GM18520 (cell line): ENCODE measurements at regions not wholly inside any gene's neighbourhood (a gene's known extent, or its start where the extent isn't known, plus 50 kb on each side); places are given as distances from the start of the nearest gene placed in this dataset.

Experiments
- ATAC-seq: cut with Tn5 transposase; IDR thresholded peaks from one replicate; pipeline ENCODE4 v1.9.1; 2021; ENCODE audit not compliant: unreplicated experiment

DNA sequence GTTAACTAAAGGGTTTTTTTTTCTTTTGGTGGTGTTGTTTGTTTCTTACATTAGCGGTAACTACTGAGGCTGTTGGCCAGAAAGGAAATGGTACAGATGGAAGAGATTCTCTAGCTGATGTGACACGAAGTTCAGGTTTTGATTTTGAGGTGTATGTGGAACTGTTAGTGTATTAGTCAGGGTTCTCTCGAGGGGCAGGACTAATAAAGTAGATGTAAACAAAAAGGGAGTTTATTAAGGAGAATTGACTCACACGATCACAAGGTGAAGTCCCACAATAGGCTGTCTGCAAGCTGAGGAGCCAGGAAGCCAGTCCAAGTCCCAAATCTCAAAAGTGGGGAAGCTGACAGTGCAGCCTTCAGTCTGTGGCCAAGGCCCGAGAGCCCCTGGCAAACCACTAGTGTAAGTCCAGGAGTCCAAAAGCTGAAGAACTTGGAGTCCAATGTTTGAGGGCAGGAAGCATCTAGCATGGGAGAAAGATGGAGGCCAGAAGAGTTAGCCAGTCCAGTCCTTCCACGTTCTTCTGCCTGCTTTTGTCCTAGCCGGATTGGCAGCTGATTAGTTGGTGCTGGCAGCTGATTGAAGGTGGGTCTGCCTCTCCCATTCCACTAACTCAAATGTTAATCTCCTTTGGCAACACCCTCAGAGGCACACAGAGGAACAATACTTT is 577.6 kb downstream of the EFNB2 start:
- ATAC-seq: no peak

DNA sequence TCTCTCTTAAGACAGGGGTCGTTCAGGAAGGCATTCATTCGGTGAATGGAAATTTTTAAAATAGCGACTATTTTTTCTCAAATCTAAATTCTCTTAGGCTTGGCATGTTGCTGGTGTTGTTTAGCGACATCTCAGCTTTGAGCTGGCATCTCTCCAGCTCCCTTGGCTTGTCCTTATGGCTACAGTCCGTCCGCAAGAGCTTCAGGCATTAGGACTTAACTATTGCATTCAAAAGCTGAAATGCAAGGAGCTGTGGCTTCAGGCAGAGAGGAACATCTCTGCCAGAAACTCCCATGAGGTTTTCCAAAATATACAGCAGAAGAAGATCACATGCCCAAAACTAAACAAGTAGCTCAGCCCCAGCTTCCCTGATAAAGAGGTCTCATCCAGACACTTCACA is 578.5 kb downstream of the EFNB2 start:
- no peak for ATAC-seq

DNA sequence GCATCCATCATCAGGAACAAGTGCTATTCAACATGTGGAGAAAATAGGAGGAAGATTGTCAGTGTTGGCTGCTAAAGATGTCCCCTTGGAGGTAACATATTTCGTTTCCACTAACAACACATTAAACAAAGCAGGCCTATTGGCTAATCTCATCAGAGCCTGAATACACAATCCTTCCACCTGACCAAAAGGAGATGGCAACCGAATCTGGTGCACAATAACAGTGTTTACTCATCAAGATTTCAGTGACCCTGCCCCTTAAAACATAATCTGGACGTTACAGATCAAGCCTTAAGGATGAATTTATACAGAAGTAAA is 582.5 kb downstream of the EFNB2 start:
- no peak for ATAC-seq

DNA sequence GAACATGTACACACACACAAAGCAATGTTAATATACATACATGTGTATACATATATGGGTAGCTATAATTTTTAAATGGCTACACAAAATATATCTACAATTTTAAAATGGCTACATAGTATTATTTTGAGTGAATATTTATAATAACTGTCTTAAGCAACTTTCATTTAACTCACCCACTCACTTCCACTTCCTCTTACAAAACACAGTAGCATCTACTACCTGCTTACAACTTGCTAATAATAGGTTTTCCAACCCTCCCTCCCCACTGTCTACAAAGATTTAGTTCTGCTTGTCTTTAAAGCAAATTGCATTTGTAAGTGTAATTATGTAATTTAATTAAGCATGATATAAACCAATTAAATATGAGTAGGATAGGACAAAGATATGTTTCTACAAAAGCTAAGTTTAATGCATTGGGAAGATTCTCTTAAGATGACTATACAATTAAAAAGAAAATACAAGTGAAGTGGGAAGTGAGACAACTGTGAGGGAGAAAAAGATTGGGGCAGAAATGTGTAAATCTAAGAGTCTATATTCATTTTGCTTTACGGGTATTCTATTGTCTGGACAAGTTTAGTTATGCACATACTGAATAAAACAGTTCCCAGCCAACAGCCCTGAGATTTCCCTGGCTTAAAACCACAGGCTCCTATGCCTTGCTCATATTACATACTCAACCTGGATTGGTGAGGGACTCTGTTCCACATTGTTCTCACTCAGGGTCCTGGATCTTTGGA is 583.1 kb downstream of the EFNB2 start:
- no peak for ATAC-seq

DNA sequence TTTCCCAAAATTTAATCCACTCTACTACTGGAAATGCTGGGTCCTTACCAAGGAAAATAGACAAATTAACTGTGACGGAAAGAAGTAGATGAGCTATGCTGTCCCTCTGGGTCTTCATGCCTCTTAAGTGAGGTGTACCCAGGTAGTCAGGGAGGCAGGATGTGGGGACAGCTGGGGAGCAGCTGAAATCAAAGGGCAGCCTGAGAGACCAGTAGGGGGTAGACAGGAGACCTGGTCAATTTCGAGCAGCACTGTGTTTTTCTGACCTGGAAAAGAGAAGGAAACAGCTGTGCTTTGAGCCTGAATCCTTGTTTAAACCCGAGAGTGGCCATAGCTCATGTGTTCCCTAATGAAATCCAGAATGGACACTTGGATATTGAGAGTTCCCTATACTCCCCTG is 587.3 kb downstream of the EFNB2 start:
- no peak for ATAC-seq

DNA sequence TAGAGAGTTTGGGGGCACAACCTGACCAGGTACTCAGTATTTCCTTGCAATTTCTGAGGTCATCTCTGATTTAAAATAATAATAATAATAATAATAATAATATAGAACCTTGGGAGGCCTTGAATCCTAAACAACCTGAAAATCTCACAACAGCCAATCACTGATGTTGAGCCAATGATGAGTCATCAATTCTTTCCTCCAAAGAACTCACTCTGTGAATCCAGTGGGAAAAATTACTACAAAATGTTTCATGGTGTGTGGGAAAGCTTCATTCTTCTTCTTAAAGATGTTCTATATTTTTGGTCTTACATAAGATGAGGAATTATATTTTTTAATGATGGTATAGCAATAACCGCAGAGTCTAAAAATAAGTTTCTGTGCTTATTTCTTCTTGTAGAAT is 594.6 kb downstream of the EFNB2 start:
- ATAC-seq: no peak

DNA sequence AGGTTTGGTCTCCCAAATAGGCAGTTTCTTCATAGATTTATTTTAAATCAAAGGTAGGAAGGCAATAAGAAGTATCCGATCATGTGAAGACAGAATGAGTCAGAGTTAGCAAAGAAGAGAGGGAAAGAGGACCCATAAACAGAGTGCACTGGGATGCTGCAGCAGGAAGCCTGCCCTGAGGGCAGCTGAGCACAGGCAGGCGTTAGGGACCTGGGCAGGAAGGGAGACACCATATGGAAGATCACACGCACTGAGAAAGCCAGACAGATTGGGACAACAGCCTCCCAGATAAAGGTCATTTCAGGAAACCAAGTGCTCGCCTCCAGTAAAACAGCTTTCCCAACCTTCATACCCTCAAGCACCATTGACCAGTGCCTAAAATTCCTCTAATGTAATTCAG is 598.0 kb downstream of the EFNB2 start:
- no peak for ATAC-seq

DNA sequence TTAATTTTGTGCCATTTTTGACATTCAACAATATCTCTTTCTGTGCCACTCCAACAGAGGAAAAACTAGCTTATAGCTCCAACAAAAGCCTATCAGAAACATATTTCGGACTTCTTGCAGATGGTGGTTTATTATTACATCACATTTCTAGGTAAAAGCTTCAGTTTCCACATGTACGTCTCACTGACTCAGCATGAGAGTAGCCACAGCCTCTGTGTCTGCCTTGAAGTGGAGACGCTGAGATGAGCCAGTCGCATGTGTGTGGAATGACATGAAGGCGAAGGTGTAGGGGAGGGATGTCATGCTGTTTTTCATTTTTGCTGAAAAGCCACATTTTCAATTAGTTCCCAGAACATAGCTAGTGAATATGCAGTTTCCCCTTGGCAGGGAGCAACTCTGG is 598.6 kb downstream of the EFNB2 start:
- ATAC-seq: no peak

DNA sequence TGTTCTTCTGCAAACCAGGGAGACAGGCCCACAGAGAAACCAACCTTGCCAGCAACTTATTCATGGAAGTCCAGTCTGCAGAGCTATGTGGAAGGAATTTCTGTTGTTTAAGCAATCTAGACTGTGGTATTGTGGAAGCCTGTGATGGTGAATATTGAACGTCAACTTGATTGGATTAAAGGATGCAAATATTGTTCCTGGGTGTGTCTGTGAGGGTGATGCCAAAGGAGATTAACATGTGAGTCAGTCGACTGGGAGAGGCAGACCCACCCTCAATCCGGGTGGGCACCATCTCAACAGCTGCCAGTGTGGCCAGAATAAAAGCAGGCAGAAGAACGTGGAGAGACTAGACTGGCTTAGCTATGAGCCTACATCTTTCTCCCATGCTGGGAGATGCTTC is 606.0 kb downstream of the EFNB2 start:
- no peak for ATAC-seq

DNA sequence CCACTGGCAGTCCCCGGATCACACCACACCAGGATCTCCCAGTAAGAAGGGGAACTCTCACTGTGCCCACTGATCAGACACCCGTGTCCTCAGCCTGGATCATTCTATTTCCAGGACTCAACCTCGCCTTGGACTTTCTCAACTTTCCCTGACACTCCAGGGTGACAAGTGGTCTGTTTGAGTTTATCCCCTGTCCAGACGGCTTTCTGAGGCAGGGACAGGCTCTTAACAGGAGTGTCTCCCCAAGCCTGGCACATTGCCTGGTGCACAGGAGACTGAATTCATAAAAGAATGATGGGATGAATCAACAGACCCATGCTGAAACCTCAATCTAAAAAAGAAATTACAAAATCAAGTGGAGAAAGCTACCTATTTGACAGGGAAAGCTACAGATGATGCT is 606.6 kb downstream of the EFNB2 start:
- no peak for ATAC-seq

DNA sequence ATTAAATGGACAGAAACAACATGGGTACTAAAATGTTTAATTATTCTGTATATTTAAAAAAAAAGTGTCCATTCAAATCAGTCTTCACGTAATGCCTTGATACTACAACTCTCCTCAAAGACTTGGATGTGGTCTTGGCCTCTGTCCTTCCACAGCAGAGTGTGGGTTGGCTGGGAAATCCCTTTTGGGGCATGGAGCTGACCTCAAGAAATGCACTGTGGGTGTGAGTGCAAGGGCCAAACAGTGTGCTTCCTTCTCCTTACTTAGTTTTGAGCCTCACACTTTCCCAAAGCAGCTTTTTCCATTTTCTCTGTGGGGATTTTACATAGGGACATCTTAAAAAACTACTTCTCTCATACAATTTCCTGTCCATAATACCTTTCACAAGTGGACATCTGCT is 607.4 kb downstream of the EFNB2 start:
- no peak for ATAC-seq

DNA sequence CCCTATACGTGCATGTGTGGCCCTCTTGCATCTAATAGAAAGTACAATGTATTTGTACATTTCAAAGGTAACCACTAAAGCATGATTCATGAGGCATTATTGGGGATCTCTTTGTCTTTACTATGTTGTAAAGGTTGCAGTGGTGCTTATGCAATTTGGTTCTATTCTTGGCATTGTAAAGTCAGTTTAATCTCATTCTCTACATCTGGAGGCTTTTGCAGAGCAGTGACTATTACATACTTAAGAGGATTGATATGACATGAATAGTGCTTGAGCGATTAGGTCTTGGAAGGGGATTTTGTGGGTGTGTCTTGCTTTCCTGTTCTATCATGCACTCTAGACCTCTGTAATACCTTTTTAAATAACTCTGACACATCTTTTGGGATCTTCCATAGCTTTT is 610.0 kb downstream of the EFNB2 start:
- no peak for ATAC-seq

DNA sequence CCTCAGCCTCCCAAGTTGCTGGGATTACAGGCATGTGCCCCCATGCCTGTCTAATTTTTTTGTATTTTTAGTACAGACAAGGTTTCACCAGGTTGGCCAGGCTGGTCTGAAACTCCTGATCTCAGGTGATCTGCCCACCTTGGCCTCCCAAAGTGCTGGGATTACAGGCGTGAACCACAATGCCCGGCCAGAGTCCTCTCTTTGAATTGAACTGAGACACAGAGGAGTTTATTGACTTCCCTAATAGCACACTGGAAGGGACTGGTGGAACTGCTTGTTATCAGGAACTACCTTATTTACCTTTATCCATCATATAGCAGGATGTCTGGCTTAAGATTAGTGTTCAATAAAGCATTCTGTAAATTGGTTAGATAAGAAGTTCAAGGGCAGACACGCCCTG is 613.8 kb downstream of the EFNB2 start:
- ATAC-seq: no peak

DNA sequence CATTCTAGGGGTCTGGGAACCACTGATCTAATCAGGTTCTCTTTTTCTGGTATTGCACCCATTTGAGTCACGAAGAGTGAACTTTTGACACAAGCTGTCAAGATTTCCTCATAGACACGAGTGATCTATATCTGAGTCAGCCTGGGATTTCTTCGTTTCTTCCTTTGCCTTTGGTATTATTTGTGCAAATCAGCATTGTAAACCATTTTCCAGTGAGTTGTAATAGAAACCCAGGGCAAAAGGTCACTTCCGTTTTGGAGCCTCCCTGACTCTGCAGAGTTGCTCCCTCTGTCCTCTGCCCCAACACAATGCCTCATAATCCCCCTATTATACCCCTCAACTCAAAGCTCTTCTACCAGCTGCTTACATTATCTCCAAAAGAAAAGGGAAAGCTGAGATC is 615.1 kb downstream of the EFNB2 start:
- ATAC-seq: no peak

DNA sequence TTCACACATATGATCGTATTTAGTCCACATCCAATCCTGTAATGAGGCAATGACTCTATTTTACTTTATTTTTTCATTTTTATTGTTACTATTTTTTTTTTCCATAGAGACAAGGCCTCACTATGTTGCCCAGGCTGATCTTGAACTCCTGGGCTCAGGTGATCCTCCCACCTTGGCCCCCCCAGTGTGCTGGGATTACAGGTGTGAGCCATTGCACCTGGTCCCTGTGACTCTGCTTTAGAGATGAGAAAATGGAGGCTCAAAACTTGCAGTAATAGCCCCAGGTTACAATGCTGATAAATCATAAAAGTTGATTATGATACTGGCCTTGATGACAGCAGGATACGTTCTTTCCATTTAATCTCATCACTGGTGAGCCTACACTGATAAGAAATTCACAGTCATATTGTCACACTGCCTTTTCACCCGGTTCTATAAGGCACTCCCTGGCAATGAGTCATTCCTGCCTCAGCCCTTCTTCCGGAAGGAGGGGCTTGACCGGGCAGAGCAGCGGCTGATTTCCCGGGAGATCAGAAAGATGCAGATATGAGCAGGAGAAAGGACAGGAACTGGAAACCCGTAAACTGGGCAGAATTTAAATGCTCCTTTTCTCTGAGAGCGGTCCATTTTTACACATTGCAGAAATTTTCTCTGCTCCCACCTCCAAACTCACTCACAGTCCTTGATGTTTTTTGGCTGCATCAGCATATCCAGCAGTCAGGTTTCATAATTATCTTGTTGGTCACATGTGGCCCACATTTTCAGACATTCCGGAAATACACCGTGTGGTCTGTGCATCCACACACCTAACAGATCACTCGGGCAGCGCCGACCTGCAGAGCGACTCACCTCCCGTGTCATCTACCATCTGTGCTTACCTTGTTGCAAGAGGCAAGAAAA is 616.4 kb downstream of the EFNB2 start:
- ATAC-seq: no peak

DNA sequence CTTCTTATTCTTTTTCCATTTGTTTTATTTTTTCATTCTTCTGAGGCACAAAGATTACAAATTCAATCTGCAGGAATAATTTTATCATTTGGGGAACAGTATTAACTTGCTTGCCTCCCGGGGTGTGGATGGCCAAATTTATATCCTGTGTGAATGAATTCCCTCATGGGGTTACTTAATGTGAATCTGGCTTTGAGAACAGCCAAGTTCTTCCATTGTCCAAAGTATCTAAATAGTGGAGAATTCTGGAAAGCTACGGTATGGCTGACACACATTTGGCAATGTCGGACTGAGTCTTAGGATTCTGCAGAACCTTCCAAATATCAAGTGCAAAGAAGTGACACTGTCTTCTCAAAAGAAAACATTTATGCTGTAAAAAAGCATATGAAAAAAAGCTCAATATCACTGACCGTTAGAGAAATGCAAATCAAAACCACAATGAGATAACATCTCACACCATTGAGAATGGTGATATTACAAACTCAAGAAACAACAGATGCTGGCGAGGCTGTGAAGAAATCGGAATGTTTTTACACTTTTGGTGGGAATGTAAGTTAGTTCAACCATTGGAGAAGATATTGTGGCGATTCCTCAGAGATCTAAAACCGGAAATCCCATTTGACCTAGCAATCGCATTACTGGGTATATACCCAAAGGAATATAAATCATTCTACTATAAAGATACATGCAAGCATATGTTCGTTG is 620.2 kb downstream of the EFNB2 start:
- ATAC-seq: no peak

DNA sequence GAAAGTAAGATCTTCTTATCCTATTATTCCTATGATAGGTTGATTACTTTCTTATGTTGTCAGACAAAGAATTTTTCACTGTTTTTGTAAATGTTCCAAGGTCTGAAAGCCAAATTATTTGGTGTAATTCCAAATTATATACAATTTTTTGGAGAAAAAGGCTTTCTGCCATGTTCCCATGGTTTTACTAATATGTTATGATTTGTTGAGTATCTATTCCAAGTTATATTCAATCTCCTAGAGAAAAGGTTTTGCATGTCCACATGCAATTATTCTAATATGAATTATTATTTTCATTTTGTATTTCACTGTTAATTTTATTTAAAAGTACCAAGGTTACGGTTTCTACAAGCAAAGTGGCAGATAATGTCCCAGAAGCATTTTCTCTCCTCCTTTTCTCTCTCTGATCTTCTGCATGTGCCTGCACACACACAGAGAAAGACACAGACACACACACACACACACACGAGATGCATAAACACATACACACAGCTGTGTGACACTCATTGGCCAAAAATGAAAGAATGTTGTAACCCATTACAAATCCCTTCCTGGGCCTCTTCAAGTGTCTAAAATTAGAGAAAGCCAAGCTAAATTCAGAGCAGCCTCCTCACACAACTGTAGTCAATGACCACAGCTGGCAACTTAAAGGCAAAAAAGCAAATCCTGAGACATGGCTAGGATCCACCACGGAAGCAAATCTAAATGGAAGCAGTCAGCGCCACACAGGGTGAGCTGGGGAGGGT is 621.0 kb downstream of the EFNB2 start:
- no peak for ATAC-seq

DNA sequence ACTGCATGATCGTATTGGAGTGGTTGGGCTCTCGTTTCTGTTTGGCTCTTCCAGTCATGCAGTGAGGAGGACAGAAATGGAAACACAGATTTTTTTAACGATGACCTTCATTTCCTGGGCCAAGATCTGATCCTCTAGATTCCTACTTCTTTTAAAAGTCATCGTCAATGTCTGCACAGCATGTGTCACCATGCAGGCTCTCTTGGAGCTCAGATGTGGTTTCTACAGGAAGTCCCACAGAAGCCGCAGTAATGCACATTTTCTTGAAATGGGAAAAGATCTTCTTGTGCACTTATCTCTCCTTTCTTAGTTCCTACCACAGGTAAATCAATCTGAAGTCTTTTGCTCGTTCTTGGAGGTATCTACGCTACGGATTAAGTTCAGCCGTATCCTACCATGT is 626.9 kb downstream of the EFNB2 start:
- no peak for ATAC-seq

DNA sequence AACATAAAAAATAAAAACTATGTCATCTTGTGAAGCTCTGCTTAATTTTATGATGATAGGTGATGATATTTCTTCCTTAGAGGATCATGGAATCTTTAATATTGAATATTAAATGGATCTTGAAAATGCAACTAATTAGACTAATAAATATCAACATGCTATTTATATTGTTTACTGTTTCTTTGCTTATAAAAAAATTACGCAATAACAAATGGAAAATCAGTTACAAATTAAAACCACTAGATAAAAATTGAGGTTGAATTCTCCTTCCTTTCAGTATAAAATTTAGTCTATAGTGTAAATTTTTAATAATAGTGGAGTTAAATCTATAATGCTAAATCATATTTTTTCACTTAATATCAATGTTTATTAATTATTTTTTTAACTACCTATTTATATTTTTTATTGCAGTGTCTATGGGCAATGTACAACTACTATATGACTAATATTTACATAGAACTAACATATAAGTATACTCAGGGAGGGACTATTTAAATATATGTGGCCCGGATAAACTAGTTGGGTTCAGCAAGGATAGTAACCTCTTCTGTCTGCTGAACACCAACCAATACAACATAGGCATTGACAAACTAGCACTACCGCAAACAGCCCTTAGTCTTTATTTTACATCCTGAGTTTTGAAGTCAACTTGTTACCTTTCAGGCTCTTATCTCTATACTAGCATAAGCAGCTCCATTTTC is 628.0 kb downstream of the EFNB2 start:
- ATAC-seq: no peak

DNA sequence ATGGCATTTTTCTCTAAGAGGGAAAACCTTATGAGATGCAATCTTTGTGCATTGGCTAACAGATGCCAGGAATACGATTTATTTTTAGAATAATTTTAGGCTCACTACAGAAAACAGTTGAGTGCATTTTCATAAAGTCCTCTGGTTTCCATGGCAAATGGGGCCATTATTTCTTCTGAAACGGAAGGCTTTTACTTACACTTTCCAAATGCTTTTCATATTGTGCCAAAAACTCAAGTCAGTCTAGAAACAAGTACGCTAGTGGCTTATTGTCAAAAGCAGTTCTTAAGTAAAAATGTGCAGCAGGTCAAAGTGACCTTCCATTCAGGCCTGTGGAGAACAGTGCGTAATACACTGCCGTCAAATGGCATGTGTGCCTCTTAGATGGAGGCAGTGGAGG is 628.7 kb downstream of the EFNB2 start:
- no peak for ATAC-seq
